Transverse colon (tissue), 4 donors: ENCODE measurements at regions not wholly inside any gene's neighbourhood (a gene's known extent, or its start where the extent isn't known, plus 50 kb on each side); places are given as distances from the start of the nearest gene placed in this dataset.

Experiments used
- DNase-seq: peaks from one replicate; pipeline ENCODE4 v3.0.0-alpha.2; 2019
- H3K27ac ChIP-seq, 4 donors: fragments of 200-600 bp; sonication (generic); 2 replicates each; pipeline ENCODE4 v1.5.1; 2016 to 2018; ENCODE audit warnings: inconsistent platforms in 4 of 4
- H3K27me3 ChIP-seq: fragments of 200-600 bp; sonication (generic); 2 replicates; pipeline ENCODE4 v1.5.1; 2017; ENCODE audit warnings: inconsistent platforms
- H3K36me3 ChIP-seq, 4 donors: fragments of 200-600 bp; sonication (generic); 2 replicates each; pipeline ENCODE4 v1.5.1; 2017 to 2019; ENCODE audit warnings: inconsistent platforms in 4 of 4
- H3K4me1 ChIP-seq, 4 donors: fragments of 200-600 bp; sonication (generic); 2 replicates each; pipeline ENCODE4 v1.5.1; 2017 to 2020; ENCODE audit warnings: inconsistent platforms in 4 of 4
- H3K4me3 ChIP-seq, 4 donors: fragments of 200-600 bp; sonication (generic); 1 replicate in 1 of 4; 2 replicates in 3 of 4; pipeline versions ENCODE4 v1.5.1 to v1.6.1; 2017 to 2019; ENCODE audit warnings: inconsistent platforms in 4 of 4
- H3K9me3 ChIP-seq, 2 donors: fragments of 200-600 bp; sonication (generic); 2 replicates each; pipeline ENCODE4 v1.5.1; 2017 to 2019; ENCODE audit warnings: inconsistent platforms in 2 of 2
- CTCF ChIP-seq, 5 experiments: fragments of 200-600 bp in 3 of 5; fragments of 450-650 bp in 2 of 5; sonication (generic) in 3 of 5; IDR thresholded peaks; 1 replicate in 2 of 5; 2 replicates in 3 of 5; pipeline ENCODE4 v1.5.1; 2016 to 2017; ENCODE audit warnings: antibody characterized with exemption in 5 of 5, inconsistent platforms in 3 of 5, mild to moderate bottlenecking in 2 of 5, moderate library complexity in 1 of 5
- EP300 ChIP-seq: sonication (generic); formaldehyde crosslinking; IDR thresholded peaks from one replicate; pipeline ENCODE4 v1.6.1; 2017; ENCODE audit warnings: antibody characterized with exemption, low read depth
- POLR2A ChIP-seq: fragments of 450-650 bp; IDR thresholded peaks from one replicate; pipeline ENCODE4 v1.6.1; 2016; ENCODE audit warnings: antibody characterized with exemption, mild to moderate bottlenecking, moderate library complexity
- POLR2AphosphoS5 ChIP-seq, 3 donors: sonication (generic); formaldehyde crosslinking; IDR thresholded peaks; one replicate each; pipeline ENCODE4 v1.6.1; 2016; ENCODE audit warnings: antibody characterized with exemption in 3 of 3
- WGBS, 2 donors: methylation state at CpG; one replicate each; pipeline ENCODE4 v1.1.5; 2018; ENCODE audit warnings: low coverage in 1 of 2; 5-methylcytosine and 5-hydroxymethylcytosine counted together
- in situ Hi-C, 4 donors: fragments of 200-750 bp; cut with MboI; loops; one replicate each; pipeline versions ENCODE4 v1.15.0 to v1.15.1; 2017; ENCODE audit warnings: low sequenced_read_pairs in 3 of 4, low pct_ligation_motif_present in 1 of 4, low pct_unique_long_range_greater_than_20kb in 1 of 4
- intact Hi-C: fragments of 100-400 bp; cut with DNase I; formaldehyde crosslinking; loops from one replicate; pipeline ENCODE4 v1.15.1; 2023; ENCODE audit warnings: low total_unique reads

GRCh38 chr10:36547965-36548364 is 577.4 kb upstream of the ANKRD30A start:
- Histone ChIP-seq H3K36me3 (no peaks in the 10 kb centered on the region), H3K4me3 (no peak overlapping the region), H3K27me3 (no peaks in the 10 kb centered on the region), H3K9me3 (no peaks in the 10 kb centered on the region), H3K4me1 (no peaks in the 10 kb centered on the region), H3K27ac (no peak overlapping the region)
- intact Hi-C loops: no loop called here
- TF ChIP-seq POLR2A (no peak), CTCF (IDR thresholded peaks at IDR 0.05) (no peak), POLR2AphosphoS5 (IDR thresholded peaks at IDR 0.05) (no peak), EP300 (no peak)
- DNase-seq: no peak
- in situ Hi-C loops: no loop called here
- 38 to 79% methylated on average over 1 to 2 of the region's 2 CpGs for WGBS, 2 donors

GRCh38 chr10:36542493-36542892 is 582.9 kb upstream of the ANKRD30A start:
- in situ Hi-C loops (no loop called here), intact Hi-C loops (loop anchor here (5.0 kb wide), 1 partner anchor 425 kb away; no protein-coding TSS in a partner anchor)
- Histone ChIP-seq H3K4me1 (no peaks in the 10 kb centered on the region), H3K36me3 (no peaks in the 10 kb centered on the region), H3K9me3 (no peaks in the 10 kb centered on the region), H3K4me3 (no peak overlapping the region), H3K27me3 (no peaks in the 10 kb centered on the region), H3K27ac (no peak overlapping the region)
- 47 to 60% methylated on average over 4 of the region's 4 CpGs for WGBS, 2 donors
- DNase-seq: no peak
- TF ChIP-seq EP300 (no peak), POLR2A (no peak), CTCF (IDR thresholded peaks at IDR 0.05) (no peak), POLR2AphosphoS5 (IDR thresholded peaks at IDR 0.05) (no peak)

- H3K4me1 ChIP-seq: no peaks in the 10 kb centered on the region
- in situ Hi-C loops: no loop called here
- H3K27me3 ChIP-seq: no peaks in the 10 kb centered on the region
- no peak overlapping the region for H3K27ac ChIP-seq
- H3K36me3 ChIP-seq: no peaks in the 10 kb centered on the region
- intact Hi-C loops: loop anchor here (5.0 kb wide), 1 partner anchor 427 kb away; no protein-coding TSS in a partner anchor
- no peaks in the 10 kb centered on the region for H3K9me3 ChIP-seq
- 81 to 83% methylated on average over 3 of the region's 3 CpGs for WGBS, 2 donors
- no peak overlapping the region for H3K4me3 ChIP-seq
- DNase-seq: no peak
- TF ChIP-seq CTCF (IDR thresholded peaks at IDR 0.05): no peak
- TF ChIP-seq POLR2A: no peak
- TF ChIP-seq POLR2AphosphoS5 (IDR thresholded peaks at IDR 0.05): no peak
- no peak for TF ChIP-seq EP300
These were observed 584.8 kb upstream of the ANKRD30A start for GRCh38 chr10:36540611-36541010.

- in situ Hi-C loops: no loop called here
These were observed 586.3 kb upstream of the ANKRD30A start for GRCh38 chr10:36538953-36539586.

More at GRCh38 chr10:36538953-36539586, 586.3 kb upstream of the ANKRD30A start:
- no peaks in the 10 kb centered on the region for H3K4me1 ChIP-seq
- DNase-seq: no peak
- no peaks in the 10 kb centered on the region for H3K27me3 ChIP-seq
- no peak for TF ChIP-seq CTCF (IDR thresholded peaks at IDR 0.05)
- no peak for TF ChIP-seq EP300
- TF ChIP-seq POLR2A: no peak
- TF ChIP-seq POLR2AphosphoS5 (IDR thresholded peaks at IDR 0.05): no peak
- no peaks in the 10 kb centered on the region for H3K36me3 ChIP-seq
- H3K4me3 ChIP-seq: no peak overlapping the region
- 42 to 56% methylated on average over 1 to 3 of the region's 3 CpGs for WGBS, 2 donors
- H3K27ac ChIP-seq: no peak overlapping the region
- H3K9me3 ChIP-seq: no peaks in the 10 kb centered on the region
- intact Hi-C loops: no loop called here
